ENCODE measurements at regions not wholly inside any gene's neighbourhood (a gene's known extent, or its start where the extent isn't known, plus 50 kb on each side); places are given as distances from the start of the nearest gene placed in this dataset.

GRCh38 chr6:6861995-6862394 is 245.8 kb upstream of the RREB1 start:
- DNase-seq (ENCODE audit: low read depth, low spot score): no peak
- no peak overlapping the region for H3K4me3 ChIP-seq (ENCODE audit: low read depth, low read length)
- H3K27ac ChIP-seq (ENCODE audit: low read depth, low read length): no peak overlapping the region
- ChIA-PET CTCF (interaction anchor here (0.9 kb wide), 1 partner anchor 10 kb away, joined by 6 read pairs; no protein-coding TSS in a partner anchor), POLR2A (no interaction called here)
- peaks cover 3% of the 10 kb centered on the region for H3K27me3 ChIP-seq (ENCODE audit: control insufficient read depth, insufficient read depth, low read length)
- no peak for TF ChIP-seq CTCF (IDR thresholded peaks at IDR 0.05; ENCODE audit: low read depth, low read length)
- H3K9me3 ChIP-seq (ENCODE audit: control insufficient read depth, insufficient read depth, low read length): no peaks in the 10 kb centered on the region

- Histone ChIP-seq H3K9me3 (ENCODE audit: control insufficient read depth, insufficient read depth, low read length) (no peaks in the 10 kb centered on the region), H3K27ac (ENCODE audit: low read depth, low read length) (no peak overlapping the region)
Observed at GRCh38 chr6:6863970-6864639, 243.7 kb upstream of the RREB1 start.

GRCh38 chr6:6865611-6866010 is 242.2 kb upstream of the RREB1 start:
- no peaks in the 10 kb centered on the region for H3K9me3 ChIP-seq (ENCODE audit: control insufficient read depth, insufficient read depth, low read length)
- DNase-seq (ENCODE audit: low read depth, low spot score): no peak

More at GRCh38 chr6:6863970-6864639, 243.7 kb upstream of the RREB1 start:
- Histone ChIP-seq H3K4me3 (ENCODE audit: low read depth, low read length) (no peak overlapping the region), H3K27me3 (ENCODE audit: control insufficient read depth, insufficient read depth, low read length) (peaks cover 3% of the 10 kb centered on the region)
- ChIA-PET CTCF (interaction anchor here (1.0 to 1.1 kb wide), 2 partner anchors 139 to 379 kb away, joined by 3 to 4 read pairs; no protein-coding TSS in a partner anchor), POLR2A (no interaction called here)
- DNase-seq (ENCODE audit: low read depth, low spot score): no peak
- TF ChIP-seq CTCF (IDR thresholded peaks at IDR 0.05; ENCODE audit: low read depth, low read length): no peak

GRCh38 chr6:6866656-6867403 is 240.9 kb upstream of the RREB1 start:
- no peak for TF ChIP-seq CTCF (IDR thresholded peaks at IDR 0.05; ENCODE audit: low read depth, low read length)
- POLR2A ChIA-PET: no interaction called here
- peaks cover 3% of the 10 kb centered on the region for H3K27me3 ChIP-seq (ENCODE audit: control insufficient read depth, insufficient read depth, low read length)
- CTCF ChIA-PET: no interaction called here
- no peak for DNase-seq (ENCODE audit: low read depth, low spot score)
- no peaks in the 10 kb centered on the region for H3K9me3 ChIP-seq (ENCODE audit: control insufficient read depth, insufficient read depth, low read length)
- H3K4me3 ChIP-seq (ENCODE audit: low read depth, low read length): no peak overlapping the region
- H3K27ac ChIP-seq (ENCODE audit: low read depth, low read length): no peak overlapping the region

More at GRCh38 chr6:6865611-6866010, 242.2 kb upstream of the RREB1 start:
- POLR2A ChIA-PET: no interaction called here
- no peak overlapping the region for H3K27ac ChIP-seq (ENCODE audit: low read depth, low read length)
- H3K27me3 ChIP-seq (ENCODE audit: control insufficient read depth, insufficient read depth, low read length): peaks cover 3% of the 10 kb centered on the region
- no peak overlapping the region for H3K4me3 ChIP-seq (ENCODE audit: low read depth, low read length)
- CTCF ChIA-PET: no interaction called here
- no peak for TF ChIP-seq CTCF (IDR thresholded peaks at IDR 0.05; ENCODE audit: low read depth, low read length)

GRCh38 chr6:6867404-6867799 is 240.4 kb upstream of the RREB1 start:
- no peaks in the 10 kb centered on the region for H3K9me3 ChIP-seq (ENCODE audit: control insufficient read depth, insufficient read depth, low read length)
- no peak for DNase-seq (ENCODE audit: low read depth, low spot score)
- TF ChIP-seq CTCF (IDR thresholded peaks at IDR 0.05; ENCODE audit: low read depth, low read length): no peak
- no peak overlapping the region for H3K4me3 ChIP-seq (ENCODE audit: low read depth, low read length)
- no peak overlapping the region for H3K27ac ChIP-seq (ENCODE audit: low read depth, low read length)
- H3K27me3 ChIP-seq (ENCODE audit: control insufficient read depth, insufficient read depth, low read length): peaks cover 3% of the 10 kb centered on the region
- CTCF ChIA-PET: no interaction called here
- POLR2A ChIA-PET: no interaction called here
